Esophagus squamous epithelium (tissue), 5 donors: ENCODE measurements at regions not wholly inside any gene's neighbourhood (a gene's known extent, or its start where the extent isn't known, plus 50 kb on each side); places are given as distances from the start of the nearest gene placed in this dataset.

ENCODE experiments used
- DNase-seq: peaks from one replicate; lab custom pipeline; 2025; lab: John Stamatoyannopoulos, UW
- H3K27ac ChIP-seq, 4 donors: fragments of 200-600 bp; sonication (generic); one replicate each; pipeline ENCODE4 v1.5.1; 2016 to 2019; ENCODE audit warnings: mild to moderate bottlenecking in 1 of 4
- H3K27me3 ChIP-seq, 4 donors: fragments of 200-600 bp; sonication (generic); 1 replicate in 3 of 4; 2 replicates in 1 of 4; pipeline versions ENCODE4 v1.5.1 to v1.6.0; 2017 to 2021; ENCODE audit warnings: antibody characterized with exemption in 1 of 4
- H3K36me3 ChIP-seq, 3 donors: fragments of 200-600 bp; sonication (generic); one replicate each; pipeline ENCODE4 v1.5.1; 2016 to 2019
- H3K4me1 ChIP-seq, 3 donors: fragments of 200-600 bp; sonication (generic); one replicate each; pipeline ENCODE4 v1.5.1; 2017 to 2019
- H3K4me3 ChIP-seq, 4 donors: fragments of 200-600 bp; sonication (generic); 1 replicate in 3 of 4; 2 replicates in 1 of 4; pipeline ENCODE4 v1.5.1; 2016 to 2019; ENCODE audit warnings: mild to moderate bottlenecking in 2 of 4, moderate library complexity in 1 of 4
- H3K9me3 ChIP-seq, 3 donors: fragments of 200-600 bp; sonication (generic); one replicate each; pipeline ENCODE4 v1.5.1; 2016 to 2019
- POLR2A ChIP-seq, 4 donors: fragments of 450-650 bp; IDR thresholded peaks; one replicate each; pipeline ENCODE4 v1.6.1; 2017; ENCODE audit warnings: antibody characterized with exemption in 4 of 4, mild to moderate bottlenecking in 4 of 4, moderate library complexity in 3 of 4
- WGBS, 2 donors: methylation state at CpG; one replicate each; pipeline ENCODE4 v1.1.5; 2018; 5-methylcytosine and 5-hydroxymethylcytosine counted together
- intact Hi-C: fragments of 100-400 bp; cut with DNase I; formaldehyde crosslinking; loops from one replicate; pipeline ENCODE4 v1.15.0; 2022
- TF ChIP-seq, protein P1 (sequence below), 6 experiments: fragments of 450-650 bp in 4 of 6; fragments of 200-600 bp in 2 of 6; sonication (generic) in 2 of 6; IDR thresholded peaks; one replicate each; pipeline ENCODE4 v1.5.1; 2016 to 2019; ENCODE audit warnings: antibody characterized with exemption in 6 of 6, mild to moderate bottlenecking in 4 of 6, moderate library complexity in 4 of 6
- donor health status: DM: yes; HTN: yes; CAD: no.

- TF ChIP-seq POLR2A (IDR thresholded peaks at IDR 0.05), result no peak
- TF ChIP-seq, protein P1, sequence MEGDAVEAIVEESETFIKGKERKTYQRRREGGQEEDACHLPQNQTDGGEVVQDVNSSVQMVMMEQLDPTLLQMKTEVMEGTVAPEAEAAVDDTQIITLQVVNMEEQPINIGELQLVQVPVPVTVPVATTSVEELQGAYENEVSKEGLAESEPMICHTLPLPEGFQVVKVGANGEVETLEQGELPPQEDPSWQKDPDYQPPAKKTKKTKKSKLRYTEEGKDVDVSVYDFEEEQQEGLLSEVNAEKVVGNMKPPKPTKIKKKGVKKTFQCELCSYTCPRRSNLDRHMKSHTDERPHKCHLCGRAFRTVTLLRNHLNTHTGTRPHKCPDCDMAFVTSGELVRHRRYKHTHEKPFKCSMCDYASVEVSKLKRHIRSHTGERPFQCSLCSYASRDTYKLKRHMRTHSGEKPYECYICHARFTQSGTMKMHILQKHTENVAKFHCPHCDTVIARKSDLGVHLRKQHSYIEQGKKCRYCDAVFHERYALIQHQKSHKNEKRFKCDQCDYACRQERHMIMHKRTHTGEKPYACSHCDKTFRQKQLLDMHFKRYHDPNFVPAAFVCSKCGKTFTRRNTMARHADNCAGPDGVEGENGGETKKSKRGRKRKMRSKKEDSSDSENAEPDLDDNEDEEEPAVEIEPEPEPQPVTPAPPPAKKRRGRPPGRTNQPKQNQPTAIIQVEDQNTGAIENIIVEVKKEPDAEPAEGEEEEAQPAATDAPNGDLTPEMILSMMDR (IDR thresholded peaks at IDR 0.05), result no peak
- Histone ChIP-seq H3K4me3 (no peak overlapping the region), H3K27ac (no peak overlapping the region), H3K4me1 (no peaks in the 10 kb centered on the region), H3K36me3 (no peaks in the 10 kb centered on the region), H3K9me3 (no peaks in the 10 kb centered on the region), H3K27me3 (peaks cover 0 to 20% (median 0%) of the 10 kb centered on the region in 4 donors)
- intact Hi-C loops, result no loop called here
- WGBS, 2 donors, result 80 to 81% methylated on average over 7 to 12 of the region's 25 CpGs
- no peak for DNase-seq
Observed at GRCh38 chr2:240303896-240304745, 131.3 kb upstream of the GPC1 start.

- no peak for DNase-seq
- Histone ChIP-seq H3K4me1 (no peaks in the 10 kb centered on the region), H3K36me3 (no peaks in the 10 kb centered on the region), H3K27ac (no peak overlapping the region), H3K4me3 (no peak overlapping the region), H3K27me3 (peaks cover 0 to 20% (median 0%) of the 10 kb centered on the region in 4 donors), H3K9me3 (no peaks in the 10 kb centered on the region)
- TF ChIP-seq POLR2A (IDR thresholded peaks at IDR 0.05), result no peak
- TF ChIP-seq, protein P1 (IDR thresholded peaks at IDR 0.05), result no peak
- WGBS, 2 donors, result 79 to 81% methylated on average over 5 to 6 of the region's 12 CpGs
- intact Hi-C loops, result no loop called here
Observed at GRCh38 chr2:240304746-240305161, 130.7 kb upstream of the GPC1 start.

DNA sequence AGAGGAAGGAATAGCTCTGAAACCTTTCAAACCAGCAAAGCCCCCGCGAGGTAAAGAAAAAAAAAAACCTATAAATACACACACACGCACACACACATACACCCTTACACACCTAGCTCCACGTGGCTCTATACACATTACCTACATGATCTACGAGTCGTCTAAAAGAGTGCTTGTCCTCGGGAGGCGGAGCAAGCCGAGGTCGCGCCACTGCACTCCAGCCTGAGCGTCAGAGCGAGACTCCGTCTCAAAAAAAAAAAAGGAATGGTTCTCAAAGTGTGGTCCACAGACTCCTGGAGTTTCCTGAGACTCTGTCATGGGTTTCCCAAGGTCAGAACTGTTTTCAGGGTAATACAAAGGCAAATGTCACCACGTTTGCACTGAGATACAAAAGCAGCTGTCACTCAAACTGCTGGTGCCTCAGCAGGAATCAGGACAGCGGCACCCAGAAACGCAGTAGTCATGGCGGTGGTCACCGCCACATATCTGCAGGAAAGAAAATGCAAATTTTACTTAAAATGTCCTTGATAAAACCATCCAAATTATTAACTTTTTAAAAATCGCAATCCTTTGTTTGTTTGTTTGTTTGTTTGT is 130.0 kb upstream of the GPC1 start:
- H3K27me3 ChIP-seq, result peaks cover 0 to 25% (median 0%) of the 10 kb centered on the region in 4 donors
- DNase-seq, result no peak
- no peak overlapping the region for H3K4me3 ChIP-seq
- intact Hi-C loops, result no loop called here
- H3K4me1 ChIP-seq, result no peaks in the 10 kb centered on the region
- TF ChIP-seq POLR2A (IDR thresholded peaks at IDR 0.05), result no peak
- TF ChIP-seq, protein P1 (IDR thresholded peaks at IDR 0.05), result no peak
- H3K36me3 ChIP-seq, result no peaks in the 10 kb centered on the region
- H3K9me3 ChIP-seq, result no peaks in the 10 kb centered on the region
- 73 to 77% methylated on average over 17 to 18 of the region's 20 CpGs for WGBS, 2 donors
- no peak overlapping the region for H3K27ac ChIP-seq

DNA sequence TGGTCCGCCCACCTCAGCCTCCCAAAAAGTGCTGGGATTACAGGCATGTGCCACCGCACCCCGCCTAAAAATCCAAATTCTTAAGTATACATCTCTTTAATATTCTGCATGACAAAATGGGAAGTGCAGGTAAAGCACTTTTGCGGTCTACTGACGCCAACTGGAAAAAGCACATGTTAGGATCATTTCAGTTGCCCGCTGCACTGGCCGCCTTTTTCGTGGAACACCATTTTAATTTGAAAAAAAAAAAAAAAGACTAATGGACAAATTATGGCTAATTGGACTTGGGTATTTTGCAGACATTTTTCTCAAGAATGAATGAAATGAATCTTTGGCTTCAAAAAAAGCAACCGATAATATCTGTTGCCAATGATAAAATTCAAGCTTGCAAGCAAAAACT is 129.3 kb upstream of the GPC1 start:
- Histone ChIP-seq H3K27ac (no peak overlapping the region), H3K36me3 (no peaks in the 10 kb centered on the region), H3K9me3 (no peaks in the 10 kb centered on the region), H3K4me1 (no peaks in the 10 kb centered on the region), H3K27me3 (peaks cover 0 to 21% (median 0%) of the 10 kb centered on the region in 4 donors), H3K4me3 (no peak overlapping the region)
- TF ChIP-seq POLR2A (IDR thresholded peaks at IDR 0.05), result no peak
- TF ChIP-seq, protein P1 (IDR thresholded peaks at IDR 0.05), result no peak
- WGBS, 2 donors, result 93 to 97% methylated on average over 9 of the region's 9 CpGs
- DNase-seq, result no peak
- intact Hi-C loops, result no loop called here

- peaks cover 0 to 14% (median 0%) of the 10 kb centered on the region in 4 donors for H3K27me3 ChIP-seq
- no peak overlapping the region for H3K4me3 ChIP-seq
- H3K36me3 ChIP-seq, result no peaks in the 10 kb centered on the region
- H3K4me1 ChIP-seq, result no peaks in the 10 kb centered on the region
- H3K9me3 ChIP-seq, result no peaks in the 10 kb centered on the region
- intact Hi-C loops, result no loop called here
- no peak overlapping the region for H3K27ac ChIP-seq
- TF ChIP-seq POLR2A (IDR thresholded peaks at IDR 0.05), result no peak
- TF ChIP-seq, protein P1 (IDR thresholded peaks at IDR 0.05), result no peak
- DNase-seq, result no peak
- 71 to 87% methylated on average over 5 to 11 of the region's 17 CpGs for whole genome bisulfite sequencing, 2 donors
Observed at GRCh38 chr2:240308111-240308651, 127.3 kb upstream of the GPC1 start.
